A673 (cell line): ENCODE measurements at regions not wholly inside any gene's neighbourhood (a gene's known extent, or its start where the extent isn't known, plus 50 kb on each side); places are given as distances from the start of the nearest gene placed in this dataset.

Experiments used
- EZH2 ChIP-seq: fragments of 200-600 bp; sonication (generic); IDR thresholded peaks from 2 replicates; pipeline ENCODE4 v1.6.1; 2017; ENCODE audit warnings: borderline replicate concordance, low read depth, mild to moderate bottlenecking, mixed read lengths, antibody characterized with exemption, low read length; ENCODE audit not compliant: poor library complexity, severe bottlenecking
- TF ChIP-seq, protein P1 (sequence below): fragments of 300-800, 200-600 bp; sonication (generic); conservative IDR thresholded peaks from 2 replicates; pipeline ENCODE4 v1.5.1; 2017; ENCODE audit warnings: low read depth, mild to moderate bottlenecking, antibody characterized with exemption, low read length, moderate library complexity, mixed read lengths

DNA sequence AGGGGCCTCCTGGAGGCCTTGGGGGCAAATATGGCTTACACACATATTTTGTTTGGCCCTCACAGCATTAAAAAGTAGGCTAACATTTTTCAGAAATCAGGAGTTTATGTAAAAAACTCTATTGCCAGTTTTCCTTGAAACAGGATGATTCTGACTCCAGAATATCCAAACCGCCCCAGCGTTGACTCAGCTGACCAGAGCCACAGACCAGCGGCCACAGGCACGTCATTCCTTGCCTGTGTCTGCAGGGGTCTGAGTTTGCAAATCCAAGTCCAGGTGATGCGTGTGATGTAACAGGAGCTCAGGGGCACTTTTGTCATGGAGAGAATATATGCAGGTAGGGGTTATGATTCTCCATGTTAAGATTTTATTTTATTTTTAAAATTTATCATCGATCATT, 79.4 kb upstream of the ALKAL2 start:
- TF ChIP-seq, protein P1, sequence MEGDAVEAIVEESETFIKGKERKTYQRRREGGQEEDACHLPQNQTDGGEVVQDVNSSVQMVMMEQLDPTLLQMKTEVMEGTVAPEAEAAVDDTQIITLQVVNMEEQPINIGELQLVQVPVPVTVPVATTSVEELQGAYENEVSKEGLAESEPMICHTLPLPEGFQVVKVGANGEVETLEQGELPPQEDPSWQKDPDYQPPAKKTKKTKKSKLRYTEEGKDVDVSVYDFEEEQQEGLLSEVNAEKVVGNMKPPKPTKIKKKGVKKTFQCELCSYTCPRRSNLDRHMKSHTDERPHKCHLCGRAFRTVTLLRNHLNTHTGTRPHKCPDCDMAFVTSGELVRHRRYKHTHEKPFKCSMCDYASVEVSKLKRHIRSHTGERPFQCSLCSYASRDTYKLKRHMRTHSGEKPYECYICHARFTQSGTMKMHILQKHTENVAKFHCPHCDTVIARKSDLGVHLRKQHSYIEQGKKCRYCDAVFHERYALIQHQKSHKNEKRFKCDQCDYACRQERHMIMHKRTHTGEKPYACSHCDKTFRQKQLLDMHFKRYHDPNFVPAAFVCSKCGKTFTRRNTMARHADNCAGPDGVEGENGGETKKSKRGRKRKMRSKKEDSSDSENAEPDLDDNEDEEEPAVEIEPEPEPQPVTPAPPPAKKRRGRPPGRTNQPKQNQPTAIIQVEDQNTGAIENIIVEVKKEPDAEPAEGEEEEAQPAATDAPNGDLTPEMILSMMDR, result no peak
- TF ChIP-seq EZH2, result no peak
